HG03025 (cell line): ENCODE measurements at regions not wholly inside any gene's neighbourhood (a gene's known extent, or its start where the extent isn't known, plus 50 kb on each side); places are given as distances from the start of the nearest gene placed in this dataset.
"Not testable (repeated sequence)": the region's sequence is repeated elsewhere in the genome, so short reads cannot be mapped to it uniquely, and the experiment has no call there.

Experiments
- ATAC-seq: cut with Tn5 transposase; IDR thresholded peaks from one replicate; pipeline ENCODE4 v1.9.1; 2021; ENCODE audit warnings: mild to moderate bottlenecking, moderate library complexity; ENCODE audit not compliant: unreplicated experiment, low FRiP score

DNA sequence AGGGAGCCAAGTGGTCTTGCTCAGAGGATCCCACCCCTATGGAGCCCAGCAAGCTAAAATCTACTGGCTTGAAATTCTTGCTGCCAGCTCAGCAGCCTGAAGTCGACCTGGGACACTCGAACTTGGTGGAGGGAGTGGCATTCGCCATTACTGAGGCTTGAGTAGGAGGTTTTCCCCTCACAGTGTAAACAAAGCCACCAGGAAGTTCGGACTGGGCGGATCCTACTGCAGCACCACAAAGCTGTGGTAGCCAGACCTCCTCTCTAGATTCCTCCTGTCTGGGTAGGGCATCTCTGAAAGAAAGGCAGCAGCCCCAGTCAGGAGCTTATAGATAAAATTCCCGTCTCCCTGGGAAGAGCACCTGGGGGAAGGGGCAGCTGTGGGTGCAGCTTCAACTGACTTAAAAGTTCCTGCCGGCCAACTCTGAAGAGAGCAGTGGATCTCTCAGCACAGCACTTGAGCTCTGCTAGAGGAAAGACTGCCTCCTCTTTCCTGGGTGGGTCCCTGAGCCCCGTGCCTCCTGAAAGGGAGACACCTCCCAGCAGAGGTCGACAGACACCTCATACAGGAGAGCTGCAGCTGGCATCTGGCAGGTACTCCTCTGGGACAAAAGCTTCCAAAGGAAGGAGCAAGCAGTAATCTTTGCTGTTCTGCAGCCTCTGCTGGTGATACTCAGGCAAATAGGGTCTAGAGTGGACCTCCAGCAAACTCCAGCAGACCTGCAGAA is 576.3 kb upstream of the NECTIN3 start:
- ATAC-seq, result no peak

DNA sequence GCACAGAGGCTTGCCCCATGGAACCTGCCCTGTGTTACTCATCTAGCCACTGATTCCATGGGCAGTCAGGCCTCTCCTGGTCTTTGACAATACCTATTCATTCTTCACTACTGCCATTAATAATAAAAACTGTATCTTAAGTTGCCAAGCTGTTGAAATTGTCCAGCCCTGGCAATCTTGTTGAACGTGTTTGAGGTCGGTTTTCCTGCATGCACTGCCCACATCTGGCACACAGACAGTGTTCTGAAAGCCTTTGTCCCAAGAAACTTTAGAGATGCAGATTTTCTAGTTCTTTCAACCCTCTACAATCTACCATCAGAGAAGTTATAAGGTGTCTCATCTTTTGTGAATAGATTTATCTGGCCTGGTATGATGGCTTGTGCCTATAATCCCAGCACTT is 567.2 kb upstream of the NECTIN3 start:
- ATAC-seq, result no peak

DNA sequence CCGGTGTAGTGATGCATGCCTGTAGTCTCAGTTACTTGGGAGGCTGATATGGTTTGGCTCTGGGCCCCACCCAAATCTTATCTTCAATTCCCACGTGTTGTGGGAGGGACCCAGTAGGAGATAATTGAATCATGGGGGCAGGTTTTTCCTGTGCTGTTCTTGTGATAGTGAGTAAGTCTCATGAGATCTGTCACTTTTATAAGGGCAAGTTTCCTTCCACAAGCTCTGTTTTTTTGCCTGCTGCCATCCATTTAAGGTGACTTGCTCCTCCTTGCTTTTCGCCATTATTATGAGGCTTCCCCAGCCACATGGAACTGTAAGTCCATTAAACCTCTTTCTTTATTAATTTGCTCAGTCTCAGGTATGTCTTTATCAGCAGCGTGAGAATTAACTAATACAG is 566.7 kb upstream of the NECTIN3 start:
- ATAC-seq, result no peak

DNA sequence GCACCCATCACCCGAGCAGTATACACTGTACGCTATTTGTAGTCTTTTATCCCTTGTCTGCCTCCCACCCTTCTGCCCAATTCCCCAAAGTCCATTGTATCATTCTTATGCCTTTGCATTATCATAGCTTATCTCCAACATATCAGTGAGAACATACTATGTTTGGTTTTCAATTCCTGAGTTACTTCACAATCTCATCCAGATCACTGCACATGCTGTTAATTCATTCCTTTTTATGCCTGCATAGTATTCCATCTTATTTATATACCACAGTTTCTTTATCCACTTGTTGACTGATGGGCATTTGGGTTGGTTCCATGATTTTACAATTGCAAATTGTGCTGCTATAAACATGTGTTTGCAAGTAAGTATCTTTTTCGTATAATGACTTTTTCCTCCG is 564.7 kb upstream of the NECTIN3 start:
- ATAC-seq, result no peak

DNA sequence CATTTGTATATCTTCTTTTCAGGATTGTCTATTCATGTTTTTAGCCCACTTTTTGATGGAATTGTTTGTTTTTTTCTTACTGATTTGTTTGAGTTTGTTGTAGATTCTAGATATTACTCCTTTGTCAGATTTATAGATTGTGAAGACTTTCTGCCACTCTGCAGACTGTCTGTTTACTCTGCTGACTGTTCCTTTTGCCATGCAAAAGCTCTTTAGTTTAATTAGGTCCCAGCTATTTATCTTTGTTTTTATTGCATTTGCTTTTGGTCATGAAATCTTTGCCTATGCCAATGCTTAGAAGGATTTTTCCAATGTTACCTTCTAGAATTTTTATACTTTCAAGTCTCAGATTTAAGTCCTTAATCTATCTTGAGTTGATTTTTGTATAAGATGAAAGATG is 564.0 kb upstream of the NECTIN3 start:
- ATAC-seq, result not testable (repeated sequence)

DNA sequence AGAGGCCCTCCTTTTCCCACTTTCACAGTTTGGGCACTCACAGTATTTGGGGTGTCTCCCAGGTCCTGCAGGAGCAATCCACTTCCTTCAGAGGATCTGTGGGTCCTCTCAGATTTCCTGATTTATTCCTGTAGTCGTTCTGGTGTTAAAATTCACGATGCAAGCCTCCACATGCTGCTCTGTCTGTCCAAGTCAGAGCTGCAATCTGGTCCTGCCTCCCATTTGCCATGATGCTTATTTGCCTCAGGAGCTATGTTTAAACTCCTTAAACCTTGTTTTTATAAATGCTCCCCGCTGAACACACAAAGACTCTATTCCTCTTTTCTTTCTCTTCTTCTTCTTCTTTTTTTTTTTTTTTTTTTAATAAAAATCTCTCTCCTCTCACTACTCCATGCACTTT is 558.7 kb upstream of the NECTIN3 start:
- ATAC-seq, result no peak

DNA sequence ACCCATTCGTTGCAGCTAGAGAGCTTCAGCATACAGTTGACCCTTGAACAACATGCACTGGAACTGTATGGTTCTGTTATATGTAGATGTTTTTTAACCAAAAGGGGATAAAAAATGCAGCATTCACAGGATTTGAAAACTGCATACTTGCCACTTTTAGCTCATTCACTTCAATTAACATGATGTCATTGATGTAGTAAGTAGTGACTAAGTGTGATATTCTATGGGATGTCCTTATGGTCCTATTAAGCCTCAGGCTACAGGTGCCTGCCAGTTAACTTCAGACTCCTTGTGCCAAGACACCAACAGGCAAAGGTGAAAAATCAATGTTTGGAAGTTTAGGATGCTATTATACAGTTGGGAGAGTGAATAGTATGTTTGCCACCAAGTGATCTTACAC is 553.6 kb upstream of the NECTIN3 start:
- ATAC-seq, result no peak

DNA sequence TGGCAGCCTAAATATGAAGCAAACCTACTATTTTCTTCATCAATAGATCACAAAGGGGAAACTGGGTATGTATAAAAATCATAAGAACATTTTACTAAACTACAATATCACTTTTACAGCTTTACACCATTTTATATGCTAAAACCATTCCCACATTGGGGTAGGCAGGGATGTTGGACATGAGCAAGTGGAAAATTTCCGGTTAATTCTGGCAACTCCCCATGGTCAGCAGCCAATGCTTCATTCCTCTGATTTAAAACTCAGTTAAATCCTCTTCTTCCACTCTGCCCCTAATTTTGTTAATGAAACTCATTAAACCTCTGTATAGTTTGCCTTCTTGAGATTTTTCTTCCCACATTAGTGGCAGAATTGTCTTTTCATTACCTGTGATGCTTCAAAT is 552.5 kb upstream of the NECTIN3 start:
- ATAC-seq, result no peak

DNA sequence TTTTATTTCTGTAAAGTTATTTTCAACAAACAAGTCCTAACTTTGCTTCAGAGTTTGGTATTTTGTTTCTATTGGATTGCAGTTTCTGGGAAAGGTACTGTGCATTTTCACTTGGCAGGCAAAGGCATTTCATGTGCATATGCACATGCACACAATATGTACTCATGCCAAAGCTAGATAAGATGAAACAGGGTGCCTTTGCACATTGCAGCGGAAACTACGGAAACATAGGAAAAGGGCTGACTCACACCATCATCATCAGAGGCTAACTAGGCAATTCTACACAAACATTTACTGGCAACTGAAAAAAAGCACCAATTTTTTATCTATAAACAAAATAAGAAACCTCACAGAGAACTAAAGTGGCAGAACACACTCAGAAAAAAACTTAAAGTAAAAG is 550.6 kb upstream of the NECTIN3 start:
- ATAC-seq, result no peak

DNA sequence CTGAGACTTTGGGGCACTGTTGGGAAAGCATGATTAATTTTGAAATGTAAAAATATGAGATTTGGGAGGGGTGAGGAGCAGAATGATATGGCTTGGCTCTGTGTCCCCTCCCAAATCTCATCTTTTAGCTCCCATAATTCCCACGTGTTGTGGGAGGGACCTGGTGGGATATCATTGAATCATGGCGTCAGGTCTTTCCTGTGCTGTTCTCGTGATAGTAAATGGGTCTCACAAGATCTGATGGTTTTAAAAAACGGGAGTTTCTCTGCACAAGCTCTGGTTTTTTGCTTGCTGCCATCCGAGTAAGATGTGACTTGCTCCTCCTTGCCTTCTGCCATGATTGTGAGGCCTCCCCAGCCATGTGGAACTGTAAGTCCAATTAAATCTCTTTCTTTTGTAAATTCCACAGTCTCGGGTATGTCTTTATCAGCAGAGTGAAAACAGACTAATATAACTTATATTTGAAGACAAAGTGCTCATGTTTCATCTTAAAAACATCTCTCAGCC is 546.0 kb upstream of the NECTIN3 start:
- not testable (repeated sequence) for ATAC-seq

DNA sequence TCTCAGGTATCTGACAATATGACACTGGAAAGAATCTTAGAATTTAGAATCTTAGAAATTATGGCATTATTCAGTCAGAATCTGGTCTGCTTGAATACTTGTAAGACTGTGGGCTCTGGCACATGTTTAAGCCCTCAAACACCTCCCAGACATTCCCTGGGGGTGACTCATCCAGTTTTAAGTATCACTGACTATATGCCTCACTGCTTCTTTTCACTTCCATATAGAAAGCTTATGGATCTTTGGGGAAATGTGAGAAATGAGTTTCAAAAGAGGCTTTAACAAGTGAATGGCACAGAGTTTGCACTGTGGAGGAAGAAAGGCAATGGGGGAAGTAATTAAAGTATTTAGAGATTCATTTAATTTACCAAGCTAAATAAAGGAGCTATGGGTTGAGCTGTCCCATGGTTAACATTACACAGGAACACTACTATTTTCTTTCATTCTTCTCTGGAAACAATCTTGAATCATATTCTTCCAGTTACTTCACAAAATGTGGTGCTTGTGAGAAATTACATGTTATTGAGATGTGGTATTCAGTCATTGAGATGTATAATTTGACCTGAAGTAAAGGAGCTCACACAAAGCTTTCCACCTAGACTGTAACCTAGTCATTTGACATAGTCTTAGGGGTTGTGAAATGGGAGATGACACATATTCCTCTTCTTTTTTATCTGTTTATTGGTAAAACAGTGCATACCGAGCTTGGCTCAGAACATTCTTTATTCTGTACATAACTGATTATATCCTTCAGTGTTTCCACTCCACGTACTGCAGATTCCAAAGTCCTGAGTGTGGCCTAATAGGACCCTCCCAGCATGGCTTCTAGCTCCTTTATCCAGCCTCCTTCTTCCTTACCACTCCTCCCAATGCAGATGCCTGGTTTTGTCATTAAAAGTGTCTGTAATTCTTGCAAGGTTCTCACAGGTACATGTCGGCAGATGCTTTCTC is 544.6 kb upstream of the NECTIN3 start:
- ATAC-seq, result no peak

DNA sequence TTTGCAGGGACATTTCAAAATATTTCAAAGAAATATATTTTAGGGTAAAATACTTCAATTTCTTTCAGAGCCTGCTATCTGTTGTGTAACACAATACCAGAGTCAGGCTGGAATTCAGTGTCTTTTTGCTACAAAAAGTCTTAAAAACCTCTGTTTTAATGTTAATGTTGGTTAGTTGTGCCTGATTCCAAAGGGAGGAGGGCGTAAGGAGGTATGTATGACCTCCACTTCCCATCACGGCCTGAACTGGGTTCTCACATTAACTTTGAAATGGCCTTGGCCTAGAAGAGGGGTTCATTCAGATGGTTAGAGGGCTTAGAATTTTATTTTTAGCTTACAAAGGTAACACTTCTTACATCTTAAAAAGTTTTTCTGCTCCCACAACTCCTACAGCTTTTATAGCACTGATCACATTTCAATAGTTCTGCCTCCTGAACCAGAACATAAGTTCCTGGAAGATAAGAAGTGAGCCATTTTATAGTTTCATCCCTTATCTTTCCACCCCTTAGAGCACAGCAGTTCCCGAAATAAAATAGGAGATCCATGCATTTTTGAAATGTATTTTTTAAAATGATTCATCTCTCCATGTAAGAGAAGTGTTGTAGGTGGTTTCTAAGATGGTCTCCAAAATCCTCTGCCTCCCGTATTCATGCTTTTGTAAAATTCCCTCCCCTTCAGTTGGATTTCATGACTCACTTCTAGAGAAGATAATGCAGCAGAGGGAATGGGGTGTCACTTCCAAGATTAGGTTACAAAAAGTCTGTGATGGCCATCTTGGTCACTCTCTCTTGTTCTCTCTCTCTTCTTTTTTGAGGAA is 543.1 kb upstream of the NECTIN3 start:
- no peak for ATAC-seq

DNA sequence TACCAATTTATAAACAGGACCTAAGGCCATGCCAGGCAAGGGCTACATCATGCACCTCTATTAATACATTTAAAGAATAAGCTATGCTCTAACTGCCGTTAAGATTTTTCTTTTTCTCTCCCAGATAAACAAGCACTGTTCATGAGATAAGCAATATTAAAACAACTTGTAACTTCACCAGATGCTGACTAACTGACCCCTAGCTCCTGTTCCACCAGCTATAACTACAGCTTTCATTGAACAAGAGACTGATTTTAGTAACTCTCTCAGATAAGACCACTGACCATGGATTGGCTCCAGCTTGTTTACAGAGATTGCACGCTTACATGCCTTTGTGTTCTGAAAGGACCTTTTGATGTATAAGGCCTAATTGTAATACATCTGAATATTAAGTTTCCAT is 540.7 kb upstream of the NECTIN3 start:
- ATAC-seq, result no peak

DNA sequence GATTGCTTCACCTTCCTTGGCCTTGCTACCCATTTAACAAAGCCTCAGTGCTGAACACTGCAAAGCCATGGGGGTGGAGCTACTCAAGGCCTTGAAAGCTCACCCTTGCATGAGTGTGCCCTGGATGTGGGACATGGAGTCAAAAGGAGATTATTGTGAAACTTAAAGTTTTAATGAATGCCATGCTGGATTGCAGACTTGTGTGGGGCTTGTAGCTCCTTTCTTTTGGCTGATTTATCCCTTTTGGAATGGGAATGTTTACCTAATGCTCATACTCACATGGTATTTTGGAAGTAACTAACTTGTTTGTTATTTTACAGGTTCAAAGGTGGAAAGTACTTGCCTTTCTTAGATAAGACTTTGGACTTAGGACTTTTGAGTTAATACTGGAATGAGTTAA is 538.5 kb upstream of the NECTIN3 start:
- no peak for ATAC-seq

DNA sequence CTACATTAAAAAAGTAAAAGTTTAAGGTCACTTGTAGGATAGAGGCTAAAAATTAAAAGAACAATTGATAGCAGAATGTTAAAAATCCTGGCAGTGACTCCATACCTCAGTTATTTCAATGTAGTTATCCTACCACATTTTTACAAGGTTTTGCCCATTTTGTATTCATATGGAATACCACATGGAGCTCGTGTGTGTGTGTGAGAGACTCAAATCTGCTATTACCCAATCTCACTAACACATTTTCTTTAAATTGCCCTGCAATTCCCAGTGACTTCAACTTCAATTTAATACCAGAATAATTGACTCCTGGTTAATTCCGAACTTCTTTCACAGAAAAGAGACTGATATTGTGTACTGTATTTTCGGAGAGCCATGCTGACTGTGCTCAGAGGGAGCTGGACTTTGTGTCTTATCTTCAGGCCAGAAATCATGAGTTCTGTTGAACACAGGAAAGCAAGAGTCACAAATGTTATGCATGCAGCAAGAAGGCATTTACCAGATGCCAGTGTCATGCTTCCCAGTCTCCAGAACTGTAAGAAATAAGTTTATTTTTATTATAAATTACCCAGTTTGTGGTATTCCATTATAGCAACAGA is 529.0 kb upstream of the NECTIN3 start:
- ATAC-seq, result no peak

DNA sequence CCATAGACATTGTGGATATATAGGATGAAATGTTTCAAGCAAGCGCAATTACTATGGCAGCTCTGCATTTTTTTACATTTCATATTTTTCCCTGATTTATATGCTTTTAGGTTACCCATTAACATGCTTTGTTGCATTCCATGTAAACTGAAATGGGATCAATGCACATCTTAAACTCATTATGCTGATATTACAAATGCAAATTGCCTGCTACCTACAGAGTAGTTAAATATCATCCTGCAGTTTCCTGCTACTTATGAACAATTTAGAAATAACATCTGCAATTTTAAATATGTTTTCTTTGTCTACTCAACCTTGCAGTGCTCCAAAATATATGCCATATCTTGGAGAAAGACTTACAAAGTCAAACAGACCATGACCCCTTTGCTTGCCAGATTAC is 526.9 kb upstream of the NECTIN3 start:
- no peak for ATAC-seq

DNA sequence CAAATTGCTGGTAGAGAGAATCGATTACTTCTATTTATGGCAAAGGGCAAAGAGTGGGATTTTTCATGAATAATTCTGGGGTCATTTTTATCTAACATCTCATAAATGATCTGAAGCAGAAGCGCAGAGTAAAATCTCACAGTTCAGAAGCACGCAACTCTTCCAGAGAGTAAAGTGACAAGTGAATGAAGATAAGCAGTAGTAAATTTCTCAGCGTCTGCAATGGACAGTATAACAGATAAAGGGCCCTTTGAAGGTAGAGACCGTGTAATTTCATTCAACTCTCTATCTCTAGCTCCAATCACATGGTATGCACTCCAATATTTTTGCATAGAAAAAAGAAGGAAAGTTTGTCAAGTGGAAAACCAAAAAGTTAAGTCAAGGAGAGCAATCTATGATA is 521.1 kb upstream of the NECTIN3 start:
- ATAC-seq, result no peak

DNA sequence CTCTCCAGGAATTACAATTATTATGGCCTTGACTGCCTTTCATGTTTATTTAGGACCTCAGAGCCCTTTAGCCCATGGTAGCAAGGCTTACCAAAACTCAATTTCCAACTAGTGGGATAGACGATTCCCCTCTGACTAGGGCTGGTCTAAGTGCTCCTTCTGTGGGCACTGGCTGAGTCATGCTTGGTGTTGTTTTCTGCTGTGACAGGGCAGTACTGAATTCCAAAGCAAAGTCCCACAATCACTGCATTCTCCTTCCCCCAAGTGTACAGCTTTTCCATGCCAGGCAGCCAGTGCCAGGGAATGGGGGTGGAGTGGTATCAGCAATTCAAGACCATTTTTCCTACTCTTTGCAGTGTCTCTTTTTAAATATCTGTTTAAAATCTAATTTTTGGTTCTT is 509.0 kb upstream of the NECTIN3 start:
- no peak for ATAC-seq

DNA sequence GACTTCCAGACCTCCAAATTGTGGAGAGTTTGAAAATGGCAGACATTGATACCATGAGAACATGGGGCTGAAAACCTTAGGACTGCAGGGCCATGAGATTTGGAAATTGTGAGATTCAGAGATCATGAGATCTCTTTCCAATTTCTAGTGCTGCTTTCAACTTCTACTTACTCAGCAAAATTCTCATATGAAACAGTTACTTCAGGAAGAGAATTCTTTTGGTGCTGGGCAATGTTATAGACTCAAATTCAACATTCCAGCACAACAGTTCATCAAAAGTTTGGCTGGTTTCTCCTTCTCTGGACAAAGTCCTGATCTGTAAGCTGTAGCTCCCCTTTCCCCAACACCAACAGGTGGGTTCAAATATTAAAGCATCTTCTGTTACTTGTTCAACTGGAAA is 506.9 kb upstream of the NECTIN3 start:
- no peak for ATAC-seq

DNA sequence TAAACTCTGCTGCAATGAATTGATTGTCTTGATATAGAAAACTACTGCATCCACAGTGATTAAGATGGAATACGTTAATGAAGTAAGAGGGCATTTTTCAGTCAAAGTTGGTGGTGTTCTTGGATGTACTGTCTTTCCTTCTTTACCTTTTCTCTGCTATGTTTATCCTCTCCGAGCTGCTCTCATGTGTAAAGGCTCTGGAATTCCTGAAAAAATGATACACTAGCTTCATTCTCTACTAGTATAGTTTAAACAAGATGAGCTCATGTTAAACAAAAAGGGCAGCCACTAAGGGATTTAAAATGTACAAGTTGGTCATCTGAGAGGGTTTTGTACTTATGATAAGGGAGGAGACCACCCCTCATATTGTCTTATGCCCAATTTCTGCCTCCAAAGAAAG is 504.6 kb upstream of the NECTIN3 start:
- no peak for ATAC-seq
